ENCODE measurements at regions not wholly inside any gene's neighbourhood (a gene's known extent, or its start where the extent isn't known, plus 50 kb on each side); places are given as distances from the start of the nearest gene placed in this dataset.

- no peak for TF ChIP-seq CTCF (IDR thresholded peaks at IDR 0.05; ENCODE audit: unreplicated experiment in 3 of 3)
- Mint-ChIP-seq H3K36me3 (ENCODE audit: low read depth) (no peaks in the 10 kb centered on the region), H3K27me3 (ENCODE audit: low read depth) (peaks cover 31% of the 10 kb centered on the region), H3K27ac (peak overlapping the region; percentile 88 to 96 (median 95)), H3K4me1 (peaks cover 58% of the 10 kb centered on the region), H3K4me3 (no peak overlapping the region), H3K9me3 (no peaks in the 10 kb centered on the region)
These were observed 54.8 kb upstream of the STX16 start for GRCh38 chr20:58596244-58596643.

GRCh38 chr20:58595167-58595566, 55.9 kb upstream of the STX16 start:
- Mint-ChIP-seq H3K27ac (peak overlapping the region; percentile 33 to 96 (median 95)), H3K4me3 (no peak overlapping the region), H3K9me3 (no peaks in the 10 kb centered on the region), H3K4me1 (peaks cover 53% of the 10 kb centered on the region), H3K27me3 (ENCODE audit: low read depth) (peaks cover 34% of the 10 kb centered on the region), H3K36me3 (ENCODE audit: low read depth) (no peaks in the 10 kb centered on the region)
- TF ChIP-seq CTCF (IDR thresholded peaks at IDR 0.05; ENCODE audit: unreplicated experiment in 3 of 3): no peak

GRCh38 chr20:58593880-58594638, 57.0 kb upstream of the STX16 start:
- Mint-ChIP-seq H3K36me3 (ENCODE audit: low read depth) (no peaks in the 10 kb centered on the region), H3K4me1 (peaks cover 53% of the 10 kb centered on the region)

GRCh38 chr20:58592076-58592695, 58.9 kb upstream of the STX16 start:
- H3K4me3 Mint-ChIP-seq: no peak overlapping the region
- no peak for TF ChIP-seq CTCF (IDR thresholded peaks at IDR 0.05; ENCODE audit: unreplicated experiment in 3 of 3)
- H3K27ac Mint-ChIP-seq: peak overlapping the region in 1 of 3 experiments; percentile 47
- H3K27me3 Mint-ChIP-seq (ENCODE audit: low read depth): peaks cover 59% of the 10 kb centered on the region
- peaks cover 39% of the 10 kb centered on the region for H3K4me1 Mint-ChIP-seq
- no peaks in the 10 kb centered on the region for H3K9me3 Mint-ChIP-seq
- H3K36me3 Mint-ChIP-seq (ENCODE audit: low read depth): no peaks in the 10 kb centered on the region

More at GRCh38 chr20:58593880-58594638, 57.0 kb upstream of the STX16 start:
- Mint-ChIP-seq H3K4me3 (no peak overlapping the region), H3K27me3 (ENCODE audit: low read depth) (peaks cover 42% of the 10 kb centered on the region), H3K9me3 (no peaks in the 10 kb centered on the region), H3K27ac (peak overlapping the region; percentile 0 to 82 (median 28))
- TF ChIP-seq CTCF (IDR thresholded peaks at IDR 0.05; ENCODE audit: unreplicated experiment in 3 of 3): no peak

GRCh38 chr20:58590679-58591473, 60.2 kb upstream of the STX16 start:
- no peak for TF ChIP-seq CTCF (IDR thresholded peaks at IDR 0.05; ENCODE audit: unreplicated experiment in 3 of 3)
- Mint-ChIP-seq H3K27ac (peak overlapping the region in 1 of 3 experiments; percentile 47), H3K27me3 (ENCODE audit: low read depth) (peaks cover 58% of the 10 kb centered on the region)

More at GRCh38 chr20:58590679-58591473, 60.2 kb upstream of the STX16 start:
- no peaks in the 10 kb centered on the region for H3K36me3 Mint-ChIP-seq (ENCODE audit: low read depth)
- H3K4me3 Mint-ChIP-seq: no peak overlapping the region
- no peaks in the 10 kb centered on the region for H3K9me3 Mint-ChIP-seq
- peaks cover 28% of the 10 kb centered on the region for H3K4me1 Mint-ChIP-seq

Measured in nephron (organoid).